GM21737 (cell line): ENCODE measurements at regions not wholly inside any gene's neighbourhood (a gene's known extent, or its start where the extent isn't known, plus 50 kb on each side); places are given as distances from the start of the nearest gene placed in this dataset.

Source experiments
- ATAC-seq: cut with Tn5 transposase; IDR thresholded peaks from one replicate; pipeline ENCODE4 v1.9.1; 2021; ENCODE audit warnings: mild to moderate bottlenecking, moderate library complexity; ENCODE audit not compliant: unreplicated experiment

DNA sequence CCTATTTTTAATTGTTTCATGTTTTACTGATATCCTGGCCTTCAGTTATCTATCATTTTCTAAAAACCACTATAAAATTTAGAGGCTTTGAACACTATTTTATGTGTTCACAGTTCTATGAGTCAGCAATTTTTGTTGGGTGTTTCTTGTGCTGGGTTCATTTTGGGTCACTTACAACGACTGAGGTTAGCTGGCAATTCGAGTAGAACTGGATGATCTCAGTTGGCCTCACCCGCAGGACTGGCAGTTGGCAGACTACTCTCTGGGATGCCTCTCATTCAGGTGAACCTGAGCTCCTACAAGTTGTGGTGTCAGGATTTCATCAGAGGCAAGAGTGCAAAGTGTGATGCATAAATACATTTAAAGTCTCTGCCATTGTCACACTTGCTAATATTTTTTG is 151.0 kb upstream of the PAPPA start:
- ATAC-seq, result no peak

DNA sequence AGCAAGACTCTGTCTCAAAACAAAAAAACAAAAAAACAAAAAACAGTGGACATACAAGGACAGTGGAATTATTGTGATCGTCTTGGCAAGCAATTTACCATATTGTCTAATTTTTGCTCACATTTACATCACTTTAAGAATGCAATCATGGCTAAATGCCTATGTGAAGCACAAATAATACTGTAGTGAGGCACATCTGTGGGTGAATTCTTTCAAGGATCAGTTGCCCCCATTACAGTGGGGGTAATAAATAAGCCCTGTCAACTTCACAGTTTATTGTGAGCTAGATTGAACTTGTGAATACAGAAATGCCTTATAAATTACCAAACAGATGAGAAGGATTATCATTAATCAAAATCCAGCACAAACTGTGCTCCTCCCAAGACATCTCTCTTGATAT is 150.2 kb upstream of the PAPPA start:
- ATAC-seq, result no peak

DNA sequence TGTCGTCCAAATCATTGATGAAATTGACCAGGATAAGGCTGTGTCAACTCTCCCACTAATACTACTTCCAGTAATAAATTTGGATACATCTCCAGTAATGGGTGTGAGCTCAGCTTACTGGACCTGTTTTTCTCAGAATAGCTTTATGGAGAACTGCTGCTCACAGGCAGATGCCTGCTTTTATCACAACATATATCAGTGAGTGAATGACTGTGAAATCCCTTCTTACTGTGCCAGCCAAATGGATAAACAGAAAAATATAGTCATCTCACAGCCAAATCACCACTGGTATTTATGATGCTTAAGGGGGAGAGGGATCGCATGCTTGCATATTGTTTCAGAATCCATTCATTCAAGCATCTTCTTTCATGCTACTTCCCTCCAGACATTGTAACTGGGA is 148.4 kb upstream of the PAPPA start:
- ATAC-seq, result no peak

DNA sequence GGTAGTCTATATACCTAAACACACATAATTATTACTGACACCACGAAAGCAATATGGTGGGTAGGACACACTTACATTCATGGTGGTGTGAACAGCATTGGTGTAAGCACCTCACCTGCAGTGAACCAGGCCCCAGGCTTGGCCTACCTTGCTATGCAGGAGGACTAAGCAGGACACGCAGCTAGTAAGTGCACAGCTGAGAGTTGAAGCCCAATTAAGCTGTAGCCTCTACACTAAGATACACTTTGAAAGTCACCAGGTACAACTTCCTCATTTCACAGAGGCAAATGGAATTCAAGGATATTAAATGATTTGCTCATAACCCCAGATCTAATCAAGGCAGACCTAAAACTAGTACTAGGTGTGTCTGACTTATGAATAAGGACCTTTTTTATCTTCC is 145.8 kb upstream of the PAPPA start:
- ATAC-seq, result no peak

DNA sequence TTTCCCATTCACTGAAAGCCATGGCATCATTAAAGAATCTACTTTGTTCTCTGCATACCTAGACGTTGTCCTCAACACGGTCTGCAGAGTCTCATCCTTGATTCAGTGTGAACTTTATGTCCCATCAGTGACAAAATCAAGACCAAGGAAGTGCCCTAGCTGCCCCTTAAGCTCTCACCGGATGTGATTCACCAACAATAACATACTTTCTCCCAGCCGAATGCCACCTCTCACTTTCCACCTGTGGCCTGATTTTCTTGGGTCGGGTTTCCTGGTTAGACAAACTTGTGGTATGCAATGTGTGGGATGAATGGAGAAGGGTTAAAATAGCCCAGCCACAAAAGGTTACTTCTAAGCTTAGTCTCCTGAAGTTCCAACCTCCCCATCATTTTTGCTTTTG is 145.3 kb upstream of the PAPPA start:
- no peak for ATAC-seq

DNA sequence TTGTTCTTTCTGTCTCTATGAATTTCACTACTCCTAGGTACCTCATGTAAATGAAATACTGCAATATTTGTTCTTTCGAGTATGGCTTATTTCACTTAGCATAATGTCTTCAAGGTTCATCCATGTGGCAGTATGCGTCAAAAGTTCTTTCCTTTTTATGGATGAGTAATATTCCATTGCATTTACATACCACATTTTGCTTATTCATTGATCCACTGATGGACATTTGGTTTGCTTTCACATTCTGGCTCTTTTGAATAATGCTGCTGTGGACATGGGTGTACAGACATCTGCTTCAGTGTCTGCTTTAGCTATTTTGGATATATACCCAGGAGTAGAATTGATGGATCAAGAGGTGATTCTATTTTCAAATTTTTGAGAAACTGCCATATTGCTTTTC is 144.2 kb upstream of the PAPPA start:
- ATAC-seq, result no peak

DNA sequence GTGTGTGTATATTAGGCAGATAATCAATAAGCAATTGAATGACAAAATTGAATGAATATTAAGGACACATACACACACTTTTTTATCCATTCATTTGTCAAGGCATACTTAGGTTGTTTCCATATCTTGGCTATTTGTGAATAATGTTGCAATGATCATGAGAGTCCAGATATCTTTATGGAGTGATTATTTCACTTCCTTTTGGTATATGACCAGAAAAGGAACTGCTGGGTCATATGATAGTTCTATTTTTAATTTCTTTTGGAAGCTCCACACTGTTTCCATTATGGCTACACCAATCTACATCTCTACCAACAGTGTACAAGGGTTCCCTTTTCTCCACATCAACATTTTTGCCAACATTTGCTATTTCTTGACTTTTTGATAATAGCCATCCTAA is 137.7 kb upstream of the PAPPA start:
- ATAC-seq, result no peak

DNA sequence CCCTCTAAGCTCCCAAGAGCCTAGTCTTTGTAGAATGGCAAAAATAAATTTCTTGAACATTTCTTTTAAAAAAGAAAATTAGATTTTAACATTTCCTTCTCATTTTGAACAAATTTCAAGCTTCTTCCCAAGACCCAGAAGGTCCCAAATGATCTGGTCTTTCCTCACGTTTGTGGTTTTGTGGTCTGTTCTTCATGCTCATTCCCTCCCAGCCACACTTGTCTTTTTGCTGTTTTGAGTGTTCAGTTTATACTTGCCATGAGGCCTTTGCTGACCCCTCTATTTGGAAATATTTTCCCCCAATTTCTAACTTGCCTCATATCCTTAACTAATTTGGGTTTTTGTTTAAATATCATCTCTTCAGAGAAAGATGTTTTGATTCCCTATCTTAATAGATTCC is 133.4 kb upstream of the PAPPA start:
- ATAC-seq, result no peak

DNA sequence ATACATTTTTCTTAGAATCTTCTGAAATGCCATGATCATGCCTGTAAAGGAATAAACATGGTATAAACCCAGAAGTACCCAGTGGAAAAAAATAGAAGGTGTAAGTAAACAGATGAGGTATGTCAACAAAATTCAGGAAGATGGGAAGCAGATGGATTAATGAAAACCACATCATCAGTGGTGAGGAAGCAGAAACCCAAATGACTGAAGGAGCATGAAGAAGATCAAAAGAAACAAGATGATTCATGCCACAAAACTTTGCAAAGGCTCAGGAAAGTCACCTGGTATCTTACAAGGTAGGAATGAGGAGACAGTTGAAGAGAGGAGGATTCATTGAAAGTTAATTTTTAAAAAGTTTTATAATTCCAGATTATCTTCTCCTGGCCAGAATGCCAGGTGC is 132.8 kb upstream of the PAPPA start:
- ATAC-seq, result no peak

DNA sequence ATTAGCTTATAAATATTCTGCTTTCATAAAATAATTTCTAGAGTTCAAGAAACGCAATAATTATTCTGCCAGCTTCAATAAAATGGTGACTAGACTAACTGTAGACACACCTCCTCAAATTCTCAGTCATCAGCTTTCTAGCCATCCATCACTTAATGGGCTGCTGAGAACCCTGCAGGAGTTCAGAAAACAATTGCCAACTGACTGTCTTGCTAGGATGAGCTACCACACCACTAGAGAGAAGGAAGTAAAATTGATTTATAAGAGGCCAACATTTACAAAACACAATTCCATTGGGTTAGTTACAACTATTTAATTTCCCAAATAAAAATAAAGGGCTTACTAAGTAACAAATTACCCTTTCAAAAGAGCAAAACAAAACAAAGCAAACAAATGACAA is 126.5 kb upstream of the PAPPA start:
- no peak for ATAC-seq

DNA sequence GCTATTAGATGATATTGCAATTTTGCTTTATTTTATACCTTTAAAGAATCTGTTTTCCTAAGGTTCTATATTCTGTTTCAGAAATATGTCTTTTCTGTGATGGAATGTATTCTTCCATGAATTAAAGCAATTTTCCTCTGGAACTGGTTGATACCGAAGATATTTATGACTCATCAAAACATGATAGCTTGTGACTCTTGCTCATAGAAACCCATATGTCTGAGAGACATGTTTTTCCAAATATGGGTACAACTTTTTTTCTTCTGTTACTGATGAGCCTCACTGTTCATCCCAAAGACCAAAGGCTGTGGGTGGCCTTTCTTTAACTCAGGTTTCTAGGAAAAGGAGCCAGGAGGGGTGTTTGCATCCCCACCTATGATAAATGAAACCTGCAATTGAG is 126.1 kb upstream of the PAPPA start:
- no peak for ATAC-seq

DNA sequence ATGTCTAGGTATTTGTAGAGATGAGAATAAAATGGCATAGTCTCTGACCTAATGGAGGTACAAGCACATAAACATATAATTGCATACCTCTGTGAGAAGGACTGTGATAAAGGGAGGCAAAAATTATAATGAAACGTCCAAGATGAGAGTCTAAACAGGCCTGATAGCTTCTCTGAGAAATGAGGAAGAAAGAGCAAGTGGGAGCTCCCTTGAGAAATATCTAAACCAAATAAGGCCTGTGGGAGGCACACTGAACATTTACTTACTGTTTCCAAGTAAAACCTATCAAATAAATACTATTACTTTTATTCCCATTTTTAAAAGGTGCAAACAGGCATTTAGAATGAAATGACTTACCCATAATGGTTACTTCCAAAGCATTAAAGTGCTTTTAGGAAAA is 125.6 kb upstream of the PAPPA start:
- ATAC-seq, result no peak

DNA sequence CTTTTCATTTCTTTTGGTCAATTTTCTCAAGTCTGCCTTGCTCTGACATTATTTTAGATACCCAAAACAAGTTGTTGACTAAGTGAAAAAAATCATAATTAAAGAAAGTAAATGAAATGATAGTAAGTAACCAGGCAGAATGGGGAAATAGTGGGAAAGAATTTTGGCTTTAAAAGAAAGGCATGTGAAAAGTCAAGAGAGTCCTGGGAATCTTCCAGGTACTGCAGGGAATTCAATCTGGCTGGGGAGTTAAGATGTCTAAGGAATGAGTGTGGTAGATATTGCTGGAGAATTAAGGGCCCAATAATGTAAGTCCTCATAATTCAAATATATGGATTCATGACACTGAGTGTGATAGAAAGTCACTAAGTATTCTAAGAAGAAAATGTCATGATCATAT is 123.1 kb upstream of the PAPPA start:
- ATAC-seq, result no peak

DNA sequence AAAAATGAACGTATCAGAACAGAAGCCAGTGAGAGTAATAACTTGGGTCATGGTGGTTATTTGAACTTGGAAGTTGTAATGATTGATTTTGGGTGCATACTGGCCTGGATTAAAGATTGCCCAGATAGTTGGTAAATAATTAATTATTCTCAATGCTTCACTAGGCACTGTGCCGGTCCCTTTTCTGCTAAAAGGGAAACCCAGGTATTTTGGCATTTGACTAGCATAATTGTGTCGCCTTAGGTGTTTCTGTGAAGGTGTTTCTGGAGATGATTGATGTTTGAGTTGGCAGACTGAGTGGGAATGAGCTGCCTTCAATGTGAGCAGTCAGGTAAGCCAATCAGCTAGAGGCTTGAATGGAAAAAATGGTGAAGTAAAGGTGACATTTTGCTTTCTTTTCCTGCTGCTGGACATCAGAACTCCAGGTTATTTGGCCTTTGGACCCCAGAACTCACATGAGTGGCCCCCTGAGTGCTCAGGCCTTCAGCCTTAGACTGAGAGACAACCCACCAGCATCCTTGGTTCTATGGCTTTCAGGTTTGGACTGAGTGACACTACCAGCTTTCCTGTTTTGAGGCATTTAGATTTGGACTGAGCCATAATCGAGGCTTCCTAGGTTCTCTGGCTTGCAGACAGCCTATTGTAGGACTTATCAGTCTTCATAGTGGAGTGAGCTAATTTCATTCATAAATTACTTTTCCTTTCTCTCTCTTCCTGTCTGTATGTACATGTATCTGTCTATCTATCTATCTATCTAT is 120.7 kb upstream of the PAPPA start:
- ATAC-seq, result no peak

DNA sequence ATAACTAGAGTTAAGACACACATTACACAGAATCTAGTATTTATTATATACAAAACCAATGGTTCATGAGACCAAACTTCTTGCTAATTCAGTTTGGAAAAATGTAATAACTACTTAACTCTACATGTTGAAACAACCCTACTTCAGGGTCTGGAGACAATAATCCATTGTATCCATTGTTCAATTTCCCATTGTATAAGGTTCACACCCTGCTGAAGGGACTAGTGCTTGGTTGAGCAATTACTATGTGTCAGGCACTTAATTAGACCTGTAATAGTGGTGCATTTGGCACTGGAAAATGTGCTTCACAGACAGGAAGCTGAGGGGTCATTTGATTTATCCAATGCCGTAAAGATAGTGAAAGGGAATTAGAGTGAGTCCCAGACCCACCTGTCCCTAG is 114.3 kb upstream of the PAPPA start:
- no peak for ATAC-seq

DNA sequence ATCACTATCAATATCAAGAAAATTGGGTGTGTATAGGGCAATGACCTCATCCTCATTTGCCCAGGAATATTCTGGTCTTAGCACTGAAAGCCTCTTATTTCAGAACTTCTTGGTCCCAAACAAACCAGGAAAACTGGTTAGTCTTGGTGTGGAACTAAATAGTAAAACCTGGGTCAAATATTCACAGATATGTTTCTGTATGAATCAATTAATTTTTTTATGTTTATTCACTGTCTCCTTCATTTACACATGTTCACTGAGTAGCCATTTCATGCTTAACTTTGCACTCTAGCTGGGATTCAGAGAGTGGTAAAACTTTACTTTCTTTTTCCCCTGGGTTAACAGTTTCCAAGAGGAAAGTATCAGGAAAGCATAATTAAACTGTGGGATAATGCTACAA is 113.7 kb upstream of the PAPPA start:
- no peak for ATAC-seq

DNA sequence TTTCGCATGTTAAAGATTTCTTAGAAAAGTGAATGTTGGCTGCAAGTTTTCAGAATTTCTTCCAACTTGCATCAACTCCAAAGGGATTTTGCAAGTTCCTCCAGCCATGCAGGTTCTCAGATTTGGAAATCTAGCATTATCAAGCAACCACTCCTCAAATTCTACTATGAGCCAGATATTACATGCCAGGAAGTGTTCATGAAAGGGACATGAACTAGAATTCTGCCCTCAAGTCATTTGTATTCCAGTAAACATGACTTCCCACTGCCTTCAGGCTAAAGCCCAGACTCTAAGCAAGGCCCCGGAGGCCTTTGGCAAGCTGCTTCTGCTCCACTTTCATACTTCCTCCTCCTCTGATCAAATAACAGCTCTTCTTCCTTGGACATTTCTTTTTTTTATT is 111.3 kb upstream of the PAPPA start:
- no peak for ATAC-seq

DNA sequence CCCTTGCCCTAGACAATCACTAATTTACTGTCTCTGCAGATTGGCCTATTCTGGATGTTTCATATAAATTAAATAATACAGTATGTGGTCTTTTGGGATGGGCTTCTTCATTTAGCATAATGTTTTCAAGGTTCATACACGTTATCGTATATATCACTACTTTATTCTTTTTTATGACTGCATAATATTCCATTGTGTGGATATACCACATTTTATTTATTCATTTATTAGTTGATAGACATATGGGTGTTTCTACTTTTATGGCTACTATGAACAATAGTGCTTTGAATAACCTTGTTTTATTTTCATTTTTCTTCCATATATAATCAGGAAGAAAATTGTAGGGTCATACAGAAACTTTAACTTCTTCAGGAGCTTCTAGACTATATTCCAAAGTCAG is 108.5 kb upstream of the PAPPA start:
- no peak for ATAC-seq

DNA sequence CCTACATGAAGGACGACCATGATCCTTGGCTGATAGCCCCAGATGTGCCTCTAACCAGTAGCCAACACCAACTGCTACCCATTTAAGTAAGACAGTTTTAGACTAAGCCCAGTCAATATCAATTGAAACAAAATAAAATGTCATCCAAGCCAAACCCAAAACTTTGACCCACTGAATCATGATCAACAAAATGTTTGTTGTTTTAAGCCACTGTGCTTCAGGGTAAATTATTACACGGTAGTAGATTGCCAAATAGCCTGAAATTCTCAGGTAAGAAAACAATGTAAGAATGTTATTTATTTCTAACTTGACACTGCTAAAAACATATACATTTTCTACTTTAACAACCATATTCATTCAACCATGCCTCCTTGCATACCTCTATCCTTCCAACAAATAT is 105.5 kb upstream of the PAPPA start:
- ATAC-seq, result no peak

DNA sequence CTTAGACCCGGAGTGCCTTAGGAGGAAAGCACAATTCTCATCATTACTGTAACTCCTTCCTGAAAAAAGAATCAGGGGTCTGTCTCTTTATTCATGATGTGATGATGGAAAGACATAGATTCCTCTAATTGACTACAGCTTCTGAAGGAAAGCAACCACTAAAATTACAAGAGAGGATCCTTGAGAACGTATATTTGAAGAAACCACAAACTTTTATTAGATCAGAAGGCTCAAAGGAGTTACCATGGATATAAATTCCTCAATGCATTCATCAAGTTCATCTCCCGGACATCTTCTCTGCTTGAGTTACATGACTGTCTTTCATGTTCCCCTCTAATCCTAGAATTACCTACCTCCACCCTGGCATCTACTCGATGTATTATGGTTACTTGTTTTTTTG is 104.1 kb upstream of the PAPPA start:
- ATAC-seq, result no peak

DNA sequence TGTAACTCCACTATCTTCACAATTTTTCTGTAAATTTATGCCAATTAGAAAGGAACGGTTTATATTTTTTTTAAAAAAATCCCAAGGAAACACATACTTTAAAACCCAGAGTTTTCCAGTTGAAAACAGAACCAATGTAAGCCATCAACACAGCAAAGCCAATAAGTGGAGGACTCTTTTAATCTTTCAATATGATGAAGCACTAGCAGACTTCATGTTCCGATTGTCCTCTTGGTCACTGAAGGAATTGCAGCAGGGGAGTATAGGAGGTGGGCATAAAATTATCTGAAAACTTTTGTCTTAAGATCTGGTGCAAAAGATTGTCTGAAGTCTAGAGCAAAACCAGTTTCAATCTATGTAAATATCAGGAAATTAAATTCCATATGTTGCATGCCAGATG is 102.1 kb upstream of the PAPPA start:
- ATAC-seq, result no peak

DNA sequence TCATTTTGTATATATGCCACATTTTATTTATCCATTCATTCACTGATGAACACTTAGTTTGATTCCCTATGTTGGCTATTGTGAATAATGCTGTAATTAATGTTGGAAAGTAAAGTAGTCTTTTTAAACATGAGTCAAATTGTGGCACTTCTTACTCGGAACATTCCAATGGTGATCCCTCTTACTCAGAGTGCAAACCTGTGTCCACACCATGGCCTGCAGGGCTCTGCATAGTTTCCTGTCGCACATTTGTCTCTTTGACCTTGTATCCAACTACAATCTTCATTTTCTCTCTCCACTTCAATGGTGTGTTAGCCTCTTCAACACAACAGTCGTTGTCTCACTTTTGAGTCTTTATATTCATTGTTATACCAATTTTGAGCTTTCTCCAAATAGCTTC is 98.1 kb upstream of the PAPPA start:
- ATAC-seq, result no peak

DNA sequence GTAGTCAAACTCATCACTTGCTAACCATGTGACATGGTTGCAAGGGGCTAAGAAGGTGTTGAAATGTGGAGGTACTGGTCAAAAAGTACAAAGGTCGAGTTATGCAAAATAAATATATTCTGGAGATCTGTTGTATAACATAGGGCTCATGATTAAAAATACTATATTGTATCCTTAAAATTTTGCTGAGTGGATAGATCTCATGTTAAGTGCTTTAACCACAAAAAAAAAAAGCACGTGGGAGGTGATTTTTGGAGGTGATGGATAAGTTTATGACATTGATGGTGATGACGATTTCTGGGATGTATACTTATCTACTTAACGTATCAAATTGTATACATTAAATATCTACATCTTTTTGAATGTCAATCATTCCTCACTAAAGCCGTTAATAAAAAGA is 96.2 kb upstream of the PAPPA start:
- ATAC-seq, result no peak

DNA sequence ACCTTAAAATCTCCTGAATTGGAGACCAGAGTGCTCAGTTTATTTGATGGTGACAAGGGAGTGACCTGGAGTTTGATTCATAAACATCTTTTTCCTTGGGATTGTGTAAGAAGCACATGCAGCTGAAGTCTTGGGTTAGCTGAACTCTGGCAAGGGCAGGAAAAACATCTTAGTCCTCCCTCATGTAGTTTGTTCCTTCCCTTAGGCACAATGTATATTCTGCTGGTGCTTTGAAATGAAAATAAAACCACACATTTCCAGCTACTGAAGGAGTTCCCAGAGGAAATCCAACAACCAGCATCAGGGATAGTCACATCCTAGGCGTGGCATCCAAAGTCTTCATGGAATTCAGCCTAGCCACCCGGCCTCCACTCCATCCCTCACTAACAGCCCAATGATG is 95.2 kb upstream of the PAPPA start:
- ATAC-seq, result no peak
